Ascending aorta (tissue), 2 donors: ENCODE measurements at regions not wholly inside any gene's neighbourhood (a gene's known extent, or its start where the extent isn't known, plus 50 kb on each side); places are given as distances from the start of the nearest gene placed in this dataset.

Experiments used
- DNase-seq, 2 donors: peaks; one replicate each; pipeline ENCODE4 v3.0.0-alpha.2; 2019; ENCODE audit warnings: low spot score in 2 of 2
- H3K27ac ChIP-seq, 2 donors: fragments of 200-600 bp; sonication (generic); one replicate each; pipeline ENCODE4 v1.5.1; 2016 to 2017; ENCODE audit warnings: mild to moderate bottlenecking in 1 of 2
- H3K27me3 ChIP-seq: fragments of 200-600 bp; sonication (generic); one replicate; pipeline ENCODE4 v1.5.1; 2017
- H3K36me3 ChIP-seq, 2 donors: fragments of 200-600 bp; sonication (generic); one replicate each; pipeline ENCODE4 v1.5.1; 2016
- H3K4me1 ChIP-seq, 2 donors: fragments of 200-600 bp; sonication (generic); one replicate each; pipeline ENCODE4 v1.5.1; 2016 to 2017; ENCODE audit warnings: mild to moderate bottlenecking in 1 of 2
- H3K4me3 ChIP-seq, 2 donors: fragments of 200-600 bp; sonication (generic); one replicate each; pipeline ENCODE4 v1.5.1; 2016 to 2017; ENCODE audit warnings: mild to moderate bottlenecking in 1 of 2
- H3K9me3 ChIP-seq, 2 donors: fragments of 200-600 bp; sonication (generic); one replicate each; pipeline ENCODE4 v1.5.1; 2016
- intact Hi-C: fragments of 100-400 bp; cut with DNase I; formaldehyde crosslinking; loops from one replicate; pipeline ENCODE4 v1.15.1; 2023
- TF ChIP-seq, protein P1 (sequence below), 3 experiments: fragments of 200-600 bp in 2 of 3; fragments of 450-650 bp in 1 of 3; sonication (generic) in 2 of 3; IDR thresholded peaks; one replicate each; pipeline ENCODE4 v1.5.1; 2016 to 2019; ENCODE audit warnings: antibody characterized with exemption in 3 of 3, mild to moderate bottlenecking in 1 of 3, moderate library complexity in 1 of 3

DNA sequence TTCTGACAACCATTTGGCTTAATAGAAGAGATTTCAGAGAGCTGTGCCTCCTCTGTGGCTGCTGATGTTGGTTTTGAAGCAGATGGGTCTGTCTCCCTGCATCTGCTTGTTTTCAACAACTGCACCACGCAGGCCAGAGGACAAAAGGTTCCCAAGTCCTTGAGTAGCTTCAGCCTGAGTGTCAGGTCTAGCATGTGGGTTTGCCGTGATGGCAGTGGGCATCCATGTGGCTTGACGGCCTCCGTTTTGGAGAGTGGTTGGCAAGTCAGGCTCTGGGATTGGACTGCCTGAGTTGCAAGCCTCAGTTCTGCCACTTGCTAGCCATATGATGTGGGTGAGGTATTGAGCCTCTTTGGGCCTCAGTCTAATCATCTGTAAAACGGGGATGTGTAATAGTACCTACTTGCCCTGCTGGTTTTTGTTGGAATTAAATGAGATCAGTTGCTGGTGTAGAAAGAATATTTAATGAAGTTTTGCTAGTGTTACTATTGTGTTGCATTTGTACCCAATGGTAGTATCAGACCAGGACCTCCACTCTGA, 119.8 kb upstream of the CPEB4 start:
- H3K4me3 ChIP-seq: no peak overlapping the region
- no peaks in the 10 kb centered on the region for H3K9me3 ChIP-seq
- H3K36me3 ChIP-seq: no peaks in the 10 kb centered on the region
- no peak for DNase-seq
- TF ChIP-seq, protein P1, sequence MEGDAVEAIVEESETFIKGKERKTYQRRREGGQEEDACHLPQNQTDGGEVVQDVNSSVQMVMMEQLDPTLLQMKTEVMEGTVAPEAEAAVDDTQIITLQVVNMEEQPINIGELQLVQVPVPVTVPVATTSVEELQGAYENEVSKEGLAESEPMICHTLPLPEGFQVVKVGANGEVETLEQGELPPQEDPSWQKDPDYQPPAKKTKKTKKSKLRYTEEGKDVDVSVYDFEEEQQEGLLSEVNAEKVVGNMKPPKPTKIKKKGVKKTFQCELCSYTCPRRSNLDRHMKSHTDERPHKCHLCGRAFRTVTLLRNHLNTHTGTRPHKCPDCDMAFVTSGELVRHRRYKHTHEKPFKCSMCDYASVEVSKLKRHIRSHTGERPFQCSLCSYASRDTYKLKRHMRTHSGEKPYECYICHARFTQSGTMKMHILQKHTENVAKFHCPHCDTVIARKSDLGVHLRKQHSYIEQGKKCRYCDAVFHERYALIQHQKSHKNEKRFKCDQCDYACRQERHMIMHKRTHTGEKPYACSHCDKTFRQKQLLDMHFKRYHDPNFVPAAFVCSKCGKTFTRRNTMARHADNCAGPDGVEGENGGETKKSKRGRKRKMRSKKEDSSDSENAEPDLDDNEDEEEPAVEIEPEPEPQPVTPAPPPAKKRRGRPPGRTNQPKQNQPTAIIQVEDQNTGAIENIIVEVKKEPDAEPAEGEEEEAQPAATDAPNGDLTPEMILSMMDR (IDR thresholded peaks at IDR 0.05): no peak
- intact Hi-C loops: loop anchor here (5.0 kb wide), 1 partner anchor 151 kb away; the partner anchor contains the start of gene BOD1
- no peak overlapping the region for H3K27ac ChIP-seq
- no peaks in the 10 kb centered on the region for H3K27me3 ChIP-seq
- H3K4me1 ChIP-seq: peaks cover 0 to 5% of the 10 kb centered on the region in 2 donors

DNA sequence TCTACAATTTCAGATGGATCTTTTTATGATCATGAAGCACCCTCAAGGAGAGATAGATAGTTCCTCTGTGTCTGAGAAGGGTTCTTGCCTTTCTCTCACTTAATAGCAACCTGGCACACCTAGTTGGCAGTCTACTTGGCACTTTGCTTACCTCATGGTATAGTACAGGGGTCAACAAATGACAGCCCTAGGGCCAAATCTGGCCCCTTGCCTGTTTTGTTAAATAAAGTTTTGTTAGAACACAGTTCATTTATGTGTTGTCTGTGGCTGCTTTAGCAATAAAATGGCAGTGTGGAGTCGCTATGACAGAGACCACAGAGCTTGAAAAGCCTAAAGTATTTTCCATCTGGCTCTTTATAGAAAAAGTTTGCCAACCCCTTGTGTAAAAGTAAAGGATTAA, 119.3 kb upstream of the CPEB4 start:
- Histone ChIP-seq H3K4me1 (peaks cover 0 to 5% of the 10 kb centered on the region in 2 donors), H3K27ac (no peak overlapping the region), H3K4me3 (no peak overlapping the region), H3K36me3 (no peaks in the 10 kb centered on the region), H3K27me3 (no peaks in the 10 kb centered on the region), H3K9me3 (no peaks in the 10 kb centered on the region)
- TF ChIP-seq, protein P1 (IDR thresholded peaks at IDR 0.05): no peak
- DNase-seq: no peak
- intact Hi-C loops: loop anchor here (5.0 kb wide), 1 partner anchor 152 kb away; the partner anchor contains the start of gene BOD1

DNA sequence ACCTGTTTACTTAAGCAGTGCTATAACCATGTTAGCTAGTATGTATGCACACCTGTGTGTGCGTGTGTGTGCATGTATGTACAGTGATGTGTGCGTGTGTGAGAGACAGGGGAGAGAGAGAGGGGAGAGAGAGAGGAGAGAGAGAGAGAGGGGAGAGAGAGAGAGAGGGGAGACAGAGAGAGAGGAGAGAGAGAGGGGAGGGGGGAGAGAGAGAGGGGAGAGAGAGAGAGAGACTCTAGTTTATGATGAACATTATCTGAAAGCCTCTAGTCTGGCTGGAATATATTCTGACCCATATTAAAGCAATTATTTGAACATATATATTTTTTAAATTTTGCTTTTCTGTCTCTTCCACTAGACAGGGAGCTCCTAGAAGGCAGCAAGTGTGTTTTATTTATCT, 117.5 kb upstream of the CPEB4 start:
- intact Hi-C loops: no loop called here
- TF ChIP-seq, protein P1 (IDR thresholded peaks at IDR 0.05): no peak
- Histone ChIP-seq H3K4me3 (no peak overlapping the region), H3K27me3 (no peaks in the 10 kb centered on the region), H3K27ac (no peak overlapping the region), H3K36me3 (no peaks in the 10 kb centered on the region), H3K9me3 (no peaks in the 10 kb centered on the region), H3K4me1 (no peaks in the 10 kb centered on the region)
- no peak for DNase-seq

DNA sequence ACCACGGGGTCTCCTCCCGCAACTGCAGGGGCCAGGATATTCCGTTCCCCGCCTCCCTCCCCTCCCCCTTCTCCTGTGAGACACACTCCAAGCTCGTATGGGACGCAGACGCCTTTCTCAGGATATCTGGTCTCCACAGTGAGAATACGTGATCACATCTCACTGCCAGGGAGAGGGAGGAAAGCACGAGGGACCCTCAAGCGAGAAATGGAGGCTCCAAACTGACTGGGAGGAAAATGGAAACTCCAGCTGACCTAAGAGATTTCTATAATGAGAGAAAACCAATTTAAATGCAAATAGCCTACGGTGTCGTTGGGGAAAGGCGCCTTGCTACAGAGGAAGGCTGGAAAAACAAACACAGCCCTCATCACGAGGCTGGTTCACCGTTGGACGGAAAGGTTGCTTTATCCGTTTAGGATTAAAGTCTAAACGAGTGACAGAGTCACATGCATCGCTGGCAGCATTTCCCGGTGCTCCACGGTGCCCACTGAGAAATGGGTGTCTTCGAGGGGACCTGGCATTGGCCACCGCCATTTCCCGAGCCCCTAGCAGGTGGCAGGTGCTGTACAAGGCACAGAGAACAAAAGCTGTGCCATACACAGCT, 116.9 kb upstream of the CPEB4 start:
- Histone ChIP-seq H3K9me3 (no peaks in the 10 kb centered on the region), H3K4me3 (no peak overlapping the region), H3K27me3 (no peaks in the 10 kb centered on the region), H3K27ac (no peak overlapping the region), H3K36me3 (no peaks in the 10 kb centered on the region), H3K4me1 (no peaks in the 10 kb centered on the region)
- intact Hi-C loops: no loop called here
- TF ChIP-seq, protein P1 (IDR thresholded peaks at IDR 0.05): no peak
- DNase-seq: no peak

DNA sequence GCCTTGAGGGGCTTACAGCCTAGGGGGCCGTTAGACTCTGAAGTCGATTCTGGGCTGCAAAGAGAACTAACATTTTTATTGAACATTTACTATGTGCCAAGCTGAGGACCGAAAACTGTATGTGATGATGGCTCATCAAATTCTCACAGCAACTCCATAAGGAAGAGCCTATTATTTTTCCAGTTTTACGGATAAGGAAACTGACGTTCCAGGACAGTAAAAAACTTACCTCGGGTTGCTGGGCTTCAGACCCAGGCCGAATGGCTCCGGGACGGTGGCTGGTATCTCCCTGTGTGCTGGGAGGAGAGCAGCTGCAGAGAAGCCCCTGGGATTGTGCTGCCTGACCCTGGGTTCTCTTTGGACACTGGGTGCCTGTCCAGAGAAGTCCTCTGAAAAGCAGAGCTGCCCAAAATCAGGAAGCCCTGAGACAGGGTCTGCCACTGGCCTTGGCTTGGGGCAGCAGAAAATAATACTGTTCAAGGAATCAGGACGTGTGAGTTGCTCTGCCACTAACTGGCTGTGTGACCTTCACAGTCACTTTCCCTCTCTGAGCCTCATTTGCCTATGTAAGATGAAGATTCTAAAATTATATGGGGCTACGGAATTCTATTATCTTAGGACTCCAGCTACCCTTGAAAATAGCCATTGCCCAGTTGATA, 116.3 kb upstream of the CPEB4 start:
- no peak overlapping the region for H3K27ac ChIP-seq
- no peaks in the 10 kb centered on the region for H3K36me3 ChIP-seq
- H3K9me3 ChIP-seq: no peaks in the 10 kb centered on the region
- H3K4me1 ChIP-seq: no peaks in the 10 kb centered on the region
- no peak for DNase-seq
- no peaks in the 10 kb centered on the region for H3K27me3 ChIP-seq
- no peak overlapping the region for H3K4me3 ChIP-seq
- TF ChIP-seq, protein P1 (IDR thresholded peaks at IDR 0.05): no peak
- intact Hi-C loops: no loop called here
